Endothelial cell of umbilical vein (primary cell): ENCODE measurements at regions not wholly inside any gene's neighbourhood (a gene's known extent, or its start where the extent isn't known, plus 50 kb on each side); places are given as distances from the start of the nearest gene placed in this dataset.
"Not testable (repeated sequence)": the region's sequence is repeated elsewhere in the genome, so short reads cannot be mapped to it uniquely, and the experiment has no call there.

Experiments used
- BruUV-seq: library from RNA; stranded (reverse); fragments of 400-500 nt; replicated peaks from 2 replicates; lab custom pipeline; 2021; lab: Mats Ljungman, UMichigan
- CTCF ChIA-PET: fragments of 300-600, 350-600 bp; sonication (Branson Sonifier 250); formaldehyde crosslinking; loops from one replicate; lab custom pipeline; 2021; ENCODE audit warnings: antibody characterized with exemption, inconsistent platforms; lab: Charles Lee
- POLR2A ChIA-PET: fragments of 300-600, 350-600 bp; sonication (Branson Sonifier 250); formaldehyde crosslinking; loops from one replicate; lab custom pipeline; 2021; ENCODE audit warnings: antibody characterized with exemption, inconsistent platforms; lab: Charles Lee
- DNase-seq: peaks from one replicate; pipeline ENCODE4 v3.0.0-alpha.2; 2011; ENCODE audit warnings: low read depth, low spot score
- FAIRE-seq: peaks from 2 replicates; lab custom pipeline; 2011; peaks lifted over from hg19 to GRCh38; lab: Jason Lieb, UNC
- H2AFZ ChIP-seq: 2 replicates; pipeline ENCODE4 v1.6.0; 2012; ENCODE audit warnings: low read depth, low read length, control low read depth, inconsistent platforms
- H3K27ac ChIP-seq: 2 replicates; pipeline ENCODE4 v1.5.1; 2011; ENCODE audit warnings: low read depth, mild to moderate bottlenecking, control low read depth, low read length, moderate library complexity; ENCODE audit not compliant: insufficient read depth
- H3K27me3 ChIP-seq, 2 experiments: 2 replicates each; pipeline versions ENCODE4 v1.6.0 to v1.6.1; 2011; ENCODE audit warnings: low read length in 2 of 2, mixed read lengths in 1 of 2; ENCODE audit not compliant: control insufficient read depth in 2 of 2, insufficient read depth in 2 of 2
- H3K36me3 ChIP-seq, 2 experiments: 2 replicates in 1 of 2; 3 replicates in 1 of 2; pipeline ENCODE4 v1.5.1; 2011; ENCODE audit warnings: low read length in 2 of 2, mild to moderate bottlenecking in 1 of 2, moderate library complexity in 1 of 2; ENCODE audit not compliant: control insufficient read depth in 2 of 2, insufficient read depth in 2 of 2; ENCODE audit errors: extremely low read depth in 1 of 2
- H3K4me1 ChIP-seq: 3 replicates; pipeline ENCODE4 v1.5.1; 2011; ENCODE audit warnings: mild to moderate bottlenecking, low read length; ENCODE audit not compliant: control insufficient read depth, insufficient read depth; ENCODE audit errors: extremely low read depth
- H3K4me2 ChIP-seq: 2 replicates; pipeline ENCODE4 v1.6.1; 2011; ENCODE audit warnings: low read length, control low read depth, mixed read lengths; ENCODE audit not compliant: insufficient read depth
- H3K4me3 ChIP-seq, 3 experiments: fragments of 200-600 bp in 1 of 3; sonication (generic), shearing (Covaris generic) in 1 of 3; replicated peaks in 1 of 3; 2 replicates each; pipeline ENCODE4 v1.5.1; 2011 to 2016; ENCODE audit warnings: control low read depth in 3 of 3, low read length in 3 of 3, mild to moderate bottlenecking in 2 of 3, inconsistent platforms in 1 of 3, low read depth in 1 of 3, moderate library complexity in 1 of 3; ENCODE audit not compliant: insufficient read depth in 1 of 3
- H3K79me2 ChIP-seq: 2 replicates; pipeline ENCODE4 v1.6.0; 2012; ENCODE audit warnings: low read length, inconsistent platforms; ENCODE audit not compliant: control insufficient read depth, insufficient read depth
- H3K9ac ChIP-seq: replicated peaks from 2 replicates; pipeline ENCODE3; 2011; ENCODE audit warnings: low read length, control low read depth; ENCODE audit not compliant: insufficient read depth; ENCODE audit errors: extremely low read depth
- H3K9me1 ChIP-seq: replicated peaks from 3 replicates; pipeline ENCODE4 v1.6.0; 2011; ENCODE audit warnings: mild to moderate bottlenecking, low read length; ENCODE audit not compliant: control insufficient read depth, insufficient read depth; ENCODE audit errors: extremely low read depth
- H3K9me3 ChIP-seq: replicated peaks from 2 replicates; pipeline ENCODE4 v1.5.1; 2012; ENCODE audit warnings: low read length, inconsistent platforms; ENCODE audit not compliant: control insufficient read depth, insufficient read depth
- H4K20me1 ChIP-seq: replicated peaks from 2 replicates; pipeline ENCODE3; 2011; ENCODE audit warnings: mild to moderate bottlenecking, low read length; ENCODE audit not compliant: control insufficient read depth, insufficient read depth; ENCODE audit errors: extremely low read depth
- EZH2 ChIP-seq: IDR thresholded peaks from 2 replicates; pipeline ENCODE4 v1.6.1; 2012; ENCODE audit warnings: borderline replicate concordance, low read depth, mild to moderate bottlenecking, moderate library complexity, low read length, inconsistent platforms; ENCODE audit not compliant: severe bottlenecking
- FOS ChIP-seq: IDR thresholded peaks from 2 replicates; pipeline ENCODE4 v1.6.1; 2011; ENCODE audit warnings: mild to moderate bottlenecking, low read length, moderate library complexity, borderline replicate concordance; ENCODE audit not compliant: insufficient read depth
- GATA2 ChIP-seq: IDR thresholded peaks from 2 replicates; pipeline ENCODE4 v1.7.0; 2011; ENCODE audit warnings: low read depth, mild to moderate bottlenecking, moderate library complexity, mixed read lengths, low read length; ENCODE audit not compliant: insufficient read length, insufficient read depth
- JUN ChIP-seq: IDR thresholded peaks from 2 replicates; pipeline ENCODE4 v1.6.1; 2011; ENCODE audit warnings: borderline replicate concordance, low read depth; ENCODE audit not compliant: insufficient read length, insufficient read depth
- MYC ChIP-seq: IDR thresholded peaks from one replicate; pipeline ENCODE4 v1.6.1; 2011; ENCODE audit warnings: mild to moderate bottlenecking, low read depth, low read length
- POLR2A ChIP-seq: IDR thresholded peaks from 2 replicates; pipeline ENCODE4 v1.6.1; 2012; ENCODE audit warnings: low read depth, mild to moderate bottlenecking, control low read depth, low read length
- POLR2AphosphoS5 ChIP-seq: IDR thresholded peaks from 2 replicates; pipeline ENCODE4 v1.6.1; 2012; ENCODE audit warnings: low read depth, mild to moderate bottlenecking, control low read depth, low read length, moderate library complexity; ENCODE audit not compliant: insufficient read depth
- dilution Hi-C: fragments of 300-500 bp; cut with MboI; formaldehyde crosslinking; loops from one replicate; pipeline ENCODE4 v1.15.0; 2019; ENCODE audit warnings: low sequenced_read_pairs; ENCODE audit not compliant: extremely low pct_ligation_motif_present
- intact Hi-C: fragments of 100-400 bp; cut with micrococcal nuclease; formaldehyde crosslinking; loops from one replicate; pipeline ENCODE4 v1.10.0; 2022
- TF ChIP-seq, protein P1 (sequence below): IDR thresholded peaks from 2 replicates; pipeline ENCODE4 v1.6.1; 2011; ENCODE audit not compliant: insufficient read depth, insufficient read length
- TF ChIP-seq, protein P2 (sequence below), 2 donors: IDR thresholded peaks; 1 replicate in 1 of 2; 2 replicates in 1 of 2; pipeline ENCODE4 v1.5.1; 2011; ENCODE audit warnings: low read length in 2 of 2, mild to moderate bottlenecking in 2 of 2, moderate library complexity in 2 of 2, control low read depth in 1 of 2, inconsistent platforms in 1 of 2, low read depth in 1 of 2; ENCODE audit not compliant: insufficient read depth in 1 of 2; ENCODE audit errors: extremely low read depth in 1 of 2

DNA sequence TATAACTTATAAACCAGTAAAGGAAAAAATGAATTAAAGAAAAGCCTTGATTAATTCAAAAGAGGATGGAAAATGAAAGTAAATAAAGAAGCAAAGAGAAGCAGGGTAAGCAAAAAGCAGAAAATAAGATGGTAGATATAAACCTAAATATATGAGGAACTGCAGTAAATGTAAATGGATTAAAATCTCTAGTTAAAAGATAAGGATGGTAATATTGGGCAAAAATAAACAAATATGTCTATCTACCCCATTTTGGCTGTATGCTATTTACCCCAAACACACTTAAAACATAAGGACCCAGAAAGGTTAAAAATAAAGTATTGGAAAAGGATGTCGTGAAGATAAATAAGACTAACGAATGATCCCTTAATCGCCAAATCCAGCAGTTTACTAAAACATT lies 161.9 kb downstream of the FOXD2 start:
- POLR2A ChIA-PET, result no interaction called here
- H3K4me2 ChIP-seq, result no peak overlapping the region
- intact Hi-C loops, result no loop called here
- H3K36me3 ChIP-seq, result no peaks in the 10 kb centered on the region
- H3K9ac ChIP-seq, result no peak overlapping the region
- no peaks in the 10 kb centered on the region for H3K4me1 ChIP-seq
- DNase-seq (no peak), FAIRE-seq (no peak)
- dilution Hi-C loops, result no loop called here
- BruUV-seq, result no TSS peak
- H3K27me3 ChIP-seq, result no peaks in the 10 kb centered on the region
- H2AFZ ChIP-seq, result no peak overlapping the region
- no peaks in the 10 kb centered on the region for H4K20me1 ChIP-seq
- H3K4me3 ChIP-seq, result no peak overlapping the region
- H3K27ac ChIP-seq, result no peak overlapping the region
- no peak for TF ChIP-seq POLR2A
- TF ChIP-seq, protein P1, sequence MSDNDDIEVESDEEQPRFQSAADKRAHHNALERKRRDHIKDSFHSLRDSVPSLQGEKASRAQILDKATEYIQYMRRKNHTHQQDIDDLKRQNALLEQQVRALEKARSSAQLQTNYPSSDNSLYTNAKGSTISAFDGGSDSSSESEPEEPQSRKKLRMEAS, result no peak
- no peak for TF ChIP-seq GATA2
- TF ChIP-seq, protein P2, sequence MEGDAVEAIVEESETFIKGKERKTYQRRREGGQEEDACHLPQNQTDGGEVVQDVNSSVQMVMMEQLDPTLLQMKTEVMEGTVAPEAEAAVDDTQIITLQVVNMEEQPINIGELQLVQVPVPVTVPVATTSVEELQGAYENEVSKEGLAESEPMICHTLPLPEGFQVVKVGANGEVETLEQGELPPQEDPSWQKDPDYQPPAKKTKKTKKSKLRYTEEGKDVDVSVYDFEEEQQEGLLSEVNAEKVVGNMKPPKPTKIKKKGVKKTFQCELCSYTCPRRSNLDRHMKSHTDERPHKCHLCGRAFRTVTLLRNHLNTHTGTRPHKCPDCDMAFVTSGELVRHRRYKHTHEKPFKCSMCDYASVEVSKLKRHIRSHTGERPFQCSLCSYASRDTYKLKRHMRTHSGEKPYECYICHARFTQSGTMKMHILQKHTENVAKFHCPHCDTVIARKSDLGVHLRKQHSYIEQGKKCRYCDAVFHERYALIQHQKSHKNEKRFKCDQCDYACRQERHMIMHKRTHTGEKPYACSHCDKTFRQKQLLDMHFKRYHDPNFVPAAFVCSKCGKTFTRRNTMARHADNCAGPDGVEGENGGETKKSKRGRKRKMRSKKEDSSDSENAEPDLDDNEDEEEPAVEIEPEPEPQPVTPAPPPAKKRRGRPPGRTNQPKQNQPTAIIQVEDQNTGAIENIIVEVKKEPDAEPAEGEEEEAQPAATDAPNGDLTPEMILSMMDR (IDR thresholded peaks at IDR 0.05; ENCODE audit: extremely low read depth in 1 of 2, insufficient read depth in 1 of 2, low read depth in 1 of 2, low read length in 2 of 2), result no peak
- no peak for TF ChIP-seq MYC
- TF ChIP-seq POLR2AphosphoS5, result no peak
- no peak for TF ChIP-seq JUN
- no peak for TF ChIP-seq EZH2
- no peak for TF ChIP-seq FOS
- H3K79me2 ChIP-seq, result no peaks in the 10 kb centered on the region
- CTCF ChIA-PET, result no interaction called here
- H3K9me3 ChIP-seq, result no peaks in the 10 kb centered on the region
- no peaks in the 10 kb centered on the region for H3K9me1 ChIP-seq

DNA sequence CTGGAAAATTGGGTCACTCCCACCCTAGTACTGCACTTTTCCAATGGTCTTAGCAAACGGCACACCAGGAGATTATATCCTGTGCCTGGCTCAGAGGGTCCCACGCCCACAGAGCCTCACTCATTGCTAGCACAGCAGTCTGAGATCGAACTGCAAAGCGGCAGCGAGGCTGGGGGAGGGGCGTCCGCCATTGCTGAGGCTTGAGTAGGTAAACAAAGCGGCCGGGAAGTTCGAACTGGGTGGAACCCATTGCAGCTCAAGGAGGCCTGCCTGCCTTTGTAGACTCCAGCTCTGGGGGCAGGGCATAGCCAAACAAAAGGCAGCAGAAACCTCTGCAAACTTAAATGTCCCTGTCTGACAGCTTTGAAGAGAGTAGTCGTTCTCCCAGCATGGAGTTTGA lies 164.6 kb downstream of the FOXD2 start:
- H3K27me3 ChIP-seq, H3K27ac ChIP-seq, H3K36me3 ChIP-seq, H3K4me1 ChIP-seq, intact Hi-C loops, dilution Hi-C loops, BruUV-seq, H3K9me3 ChIP-seq, H3K9me1 ChIP-seq, H3K4me2 ChIP-seq, H3K9ac ChIP-seq, FAIRE-seq, H4K20me1 ChIP-seq, POLR2A ChIA-PET, CTCF ChIA-PET, H3K79me2 ChIP-seq, DNase-seq, H3K4me3 ChIP-seq, H2AFZ ChIP-seq: not testable (repeated sequence)

DNA sequence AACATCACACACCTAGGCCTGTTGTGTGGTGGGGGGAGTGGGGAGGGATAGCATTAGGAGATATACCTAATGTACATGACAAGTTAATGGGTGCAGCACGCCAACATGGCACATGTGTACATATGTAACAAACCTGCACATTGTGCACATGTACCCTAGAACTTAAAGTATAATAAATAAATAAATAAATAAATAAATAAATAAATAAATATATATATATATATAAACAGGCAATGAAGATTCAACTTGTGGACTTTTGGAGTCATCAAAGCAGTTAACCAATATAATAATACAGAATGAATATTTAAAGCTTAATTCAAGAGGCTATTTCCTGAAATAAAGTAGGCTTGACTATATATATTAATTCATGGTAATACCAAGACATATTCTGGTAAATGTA lies 167.0 kb downstream of the FOXD2 start:
- H3K4me2 ChIP-seq, H4K20me1 ChIP-seq, H3K27me3 ChIP-seq, H3K4me1 ChIP-seq, H3K9ac ChIP-seq, dilution Hi-C loops, H3K79me2 ChIP-seq, H3K9me1 ChIP-seq, H3K9me3 ChIP-seq, H3K4me3 ChIP-seq, H3K36me3 ChIP-seq, BruUV-seq, POLR2A ChIA-PET, H3K27ac ChIP-seq, FAIRE-seq, H2AFZ ChIP-seq, CTCF ChIA-PET, intact Hi-C loops, DNase-seq: not testable (repeated sequence)
